ENCODE measurements at regions not wholly inside any gene's neighbourhood (a gene's known extent, or its start where the extent isn't known, plus 50 kb on each side); places are given as distances from the start of the nearest gene placed in this dataset.

DNA sequence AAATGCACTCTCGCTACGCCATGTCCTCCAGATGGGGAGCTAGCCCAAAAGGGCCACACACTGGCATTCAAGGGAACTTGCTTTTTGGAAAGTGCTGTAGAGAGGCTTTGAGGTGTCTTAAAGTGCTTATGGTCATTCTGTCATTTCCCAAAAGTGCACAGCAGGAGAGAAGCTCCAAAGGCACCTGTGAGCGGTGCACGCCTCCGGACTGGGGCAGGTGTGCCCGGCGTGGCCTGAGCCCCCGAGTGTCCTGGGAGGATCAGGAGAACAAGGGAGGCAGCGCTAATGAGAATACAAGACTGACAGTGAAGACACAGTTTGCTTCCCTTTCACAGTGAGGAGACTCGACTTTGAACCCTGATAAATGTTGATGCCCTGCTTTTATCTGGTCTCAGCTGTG is 419.0 kb upstream of the MKI67 start:
- 88 to 95% methylated on average over 10 of the region's 10 CpGs for WGBS, 2 donors
- no peak overlapping the region for H3K4me3 ChIP-seq
- H3K36me3 ChIP-seq = no peaks in the 10 kb centered on the region
- H3K27ac ChIP-seq = no peak overlapping the region
- H3K9me3 ChIP-seq = no peaks in the 10 kb centered on the region
- H3K27me3 ChIP-seq = peaks cover 0 to 13% (median 13%) of the 10 kb centered on the region in 3 donors
- intact Hi-C loops (cut with DNase I) = no loop called here
- TF ChIP-seq POLR2AphosphoS5 (IDR thresholded peaks at IDR 0.05) (no peak), EP300 (IDR thresholded peaks at IDR 0.05) (no peak), POLR2A (IDR thresholded peaks at IDR 0.05) (no peak)
- TF ChIP-seq, protein P1, sequence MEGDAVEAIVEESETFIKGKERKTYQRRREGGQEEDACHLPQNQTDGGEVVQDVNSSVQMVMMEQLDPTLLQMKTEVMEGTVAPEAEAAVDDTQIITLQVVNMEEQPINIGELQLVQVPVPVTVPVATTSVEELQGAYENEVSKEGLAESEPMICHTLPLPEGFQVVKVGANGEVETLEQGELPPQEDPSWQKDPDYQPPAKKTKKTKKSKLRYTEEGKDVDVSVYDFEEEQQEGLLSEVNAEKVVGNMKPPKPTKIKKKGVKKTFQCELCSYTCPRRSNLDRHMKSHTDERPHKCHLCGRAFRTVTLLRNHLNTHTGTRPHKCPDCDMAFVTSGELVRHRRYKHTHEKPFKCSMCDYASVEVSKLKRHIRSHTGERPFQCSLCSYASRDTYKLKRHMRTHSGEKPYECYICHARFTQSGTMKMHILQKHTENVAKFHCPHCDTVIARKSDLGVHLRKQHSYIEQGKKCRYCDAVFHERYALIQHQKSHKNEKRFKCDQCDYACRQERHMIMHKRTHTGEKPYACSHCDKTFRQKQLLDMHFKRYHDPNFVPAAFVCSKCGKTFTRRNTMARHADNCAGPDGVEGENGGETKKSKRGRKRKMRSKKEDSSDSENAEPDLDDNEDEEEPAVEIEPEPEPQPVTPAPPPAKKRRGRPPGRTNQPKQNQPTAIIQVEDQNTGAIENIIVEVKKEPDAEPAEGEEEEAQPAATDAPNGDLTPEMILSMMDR (IDR thresholded peaks at IDR 0.05) = no peak
- H3K4me1 ChIP-seq = peaks cover 0 to 22% (median 15%) of the 10 kb centered on the region in 4 donors
- no peak for DNase-seq

DNA sequence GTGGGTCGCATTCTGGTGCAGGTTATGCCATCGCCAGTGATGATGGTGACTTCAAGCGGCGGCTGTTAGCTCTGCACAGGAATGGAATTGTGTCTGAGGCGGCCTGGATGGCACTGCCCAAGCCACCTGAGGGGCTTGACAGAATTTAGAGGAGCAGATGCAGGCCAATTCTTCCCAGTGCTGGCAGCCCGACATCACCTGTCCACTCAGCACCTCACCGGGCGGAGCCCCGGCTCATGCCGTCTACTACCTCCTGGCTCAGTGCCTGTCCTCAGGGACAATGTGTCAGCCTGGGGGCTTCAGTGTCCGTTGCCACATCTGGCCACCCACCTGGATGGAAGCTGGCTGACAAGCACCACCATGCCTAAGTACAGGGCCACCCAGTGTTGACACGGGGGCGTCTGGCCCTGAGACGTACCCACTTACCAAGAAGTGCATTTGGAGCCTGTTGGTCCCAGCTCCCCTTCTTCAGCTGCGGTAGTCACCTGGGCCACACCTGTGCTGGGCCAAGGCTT is 420.5 kb upstream of the MKI67 start:
- no peak overlapping the region for H3K27ac ChIP-seq
- no peak overlapping the region for H3K4me3 ChIP-seq
- TF ChIP-seq POLR2A (IDR thresholded peaks at IDR 0.05) (no peak), EP300 (IDR thresholded peaks at IDR 0.05) (no peak), POLR2AphosphoS5 (IDR thresholded peaks at IDR 0.05) (no peak)
- TF ChIP-seq, protein P1 (IDR thresholded peaks at IDR 0.05) = no peak
- no peaks in the 10 kb centered on the region for H3K27me3 ChIP-seq
- no peak for DNase-seq
- H3K9me3 ChIP-seq = no peaks in the 10 kb centered on the region
- 88% methylated on average over 15 of the region's 15 CpGs for WGBS, 2 donors
- H3K4me1 ChIP-seq = peaks cover 0 to 7% (median 2%) of the 10 kb centered on the region in 4 donors
- intact Hi-C loops (cut with DNase I) = no loop called here
- H3K36me3 ChIP-seq = no peaks in the 10 kb centered on the region

DNA sequence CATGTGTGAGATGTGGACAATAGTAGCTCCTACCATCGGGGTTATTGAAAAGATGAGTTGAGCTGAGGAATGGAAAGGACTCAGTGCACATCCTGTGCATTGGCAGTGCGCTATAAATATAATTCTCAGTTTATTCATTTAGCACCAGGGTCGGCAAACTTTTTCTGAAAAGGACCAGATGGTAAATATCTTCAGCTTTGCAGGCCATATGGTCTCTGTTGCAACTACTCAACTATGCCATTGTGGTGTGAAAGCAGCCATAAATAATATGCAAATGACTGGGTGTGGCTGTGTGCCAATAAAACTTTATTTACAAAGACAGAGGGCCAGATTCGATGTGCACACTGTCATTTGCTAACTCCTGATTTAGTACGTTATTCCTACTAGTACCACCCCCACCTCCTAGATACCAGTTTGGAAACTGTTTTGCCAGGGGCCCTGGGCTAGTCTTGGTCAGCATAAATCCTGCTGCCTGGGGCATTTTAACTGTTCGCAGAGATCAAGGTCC is 422.9 kb upstream of the MKI67 start:
- intact Hi-C loops (cut with DNase I) = no loop called here
- Histone ChIP-seq H3K27me3 (no peaks in the 10 kb centered on the region), H3K4me1 (no peaks in the 10 kb centered on the region), H3K36me3 (no peaks in the 10 kb centered on the region), H3K27ac (no peak overlapping the region), H3K4me3 (no peak overlapping the region), H3K9me3 (no peaks in the 10 kb centered on the region)
- TF ChIP-seq, protein P1 (IDR thresholded peaks at IDR 0.05) = no peak
- TF ChIP-seq EP300 (IDR thresholded peaks at IDR 0.05) (no peak), POLR2AphosphoS5 (IDR thresholded peaks at IDR 0.05) (no peak), POLR2A (IDR thresholded peaks at IDR 0.05) (no peak)
- WGBS, 2 donors = 71 to 82% methylated on average over 6 of the region's 6 CpGs
- no peak for DNase-seq

DNA sequence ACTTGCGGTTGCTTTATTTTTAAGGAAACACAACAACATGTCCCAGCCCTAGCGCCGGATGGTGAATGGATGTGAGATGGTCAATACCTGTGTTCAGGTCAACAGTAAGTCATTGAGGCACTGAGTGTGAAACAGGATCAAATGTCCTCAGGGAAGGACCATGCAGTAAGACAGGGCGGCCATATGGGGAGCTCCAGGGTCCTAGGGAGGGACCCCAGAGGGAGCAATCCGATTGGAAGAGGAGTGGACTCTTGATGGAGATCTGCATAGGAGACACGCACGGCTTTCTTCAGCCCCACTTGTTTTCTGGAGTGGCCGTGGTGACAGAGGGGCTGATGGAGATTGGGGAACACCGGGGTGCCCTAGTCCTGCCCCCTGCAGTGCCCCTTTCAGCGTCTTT is 423.8 kb upstream of the MKI67 start:
- no peaks in the 10 kb centered on the region for H3K27me3 ChIP-seq
- intact Hi-C loops (cut with DNase I) = no loop called here
- WGBS, 2 donors = 86 to 93% methylated on average over 10 of the region's 10 CpGs
- no peaks in the 10 kb centered on the region for H3K9me3 ChIP-seq
- DNase-seq = no peak
- H3K27ac ChIP-seq = no peak overlapping the region
- H3K4me3 ChIP-seq = no peak overlapping the region
- H3K4me1 ChIP-seq = no peaks in the 10 kb centered on the region
- H3K36me3 ChIP-seq = no peaks in the 10 kb centered on the region
- TF ChIP-seq, protein P1 (IDR thresholded peaks at IDR 0.05) = no peak
- no peak for TF ChIP-seq POLR2AphosphoS5 (IDR thresholded peaks at IDR 0.05)
- TF ChIP-seq EP300 (IDR thresholded peaks at IDR 0.05) = no peak
- no peak for TF ChIP-seq POLR2A (IDR thresholded peaks at IDR 0.05)

DNA sequence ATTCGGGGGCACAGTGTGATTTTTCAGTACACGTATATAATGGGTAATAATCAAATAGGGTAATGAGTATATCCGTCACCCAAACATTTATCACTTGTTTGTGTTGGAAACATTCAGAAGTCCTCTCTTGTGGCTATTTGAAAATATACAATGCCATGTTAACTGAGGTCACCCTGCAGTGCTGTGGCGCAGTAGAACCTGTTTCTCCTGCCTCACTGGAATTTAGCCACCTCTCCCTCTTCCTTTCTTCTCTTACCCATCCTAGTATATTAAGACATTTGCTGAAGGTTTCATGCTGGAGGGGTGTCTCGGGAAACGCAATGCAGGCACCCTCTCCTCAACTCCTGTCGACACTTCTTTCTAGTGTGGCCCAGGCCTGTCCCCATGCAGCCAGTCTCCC is 425.3 kb upstream of the MKI67 start:
- no peak for DNase-seq
- H3K27me3 ChIP-seq = no peaks in the 10 kb centered on the region
- no peaks in the 10 kb centered on the region for H3K36me3 ChIP-seq
- no peaks in the 10 kb centered on the region for H3K9me3 ChIP-seq
- H3K27ac ChIP-seq = no peak overlapping the region
- no peak overlapping the region for H3K4me3 ChIP-seq
- WGBS, 2 donors = 87 to 94% methylated on average over 7 of the region's 7 CpGs
- intact Hi-C loops (cut with DNase I) = no loop called here
- H3K4me1 ChIP-seq = no peaks in the 10 kb centered on the region
- TF ChIP-seq EP300 (IDR thresholded peaks at IDR 0.05) = no peak
- TF ChIP-seq, protein P1 (IDR thresholded peaks at IDR 0.05) = no peak
- TF ChIP-seq POLR2AphosphoS5 (IDR thresholded peaks at IDR 0.05) = no peak
- no peak for TF ChIP-seq POLR2A (IDR thresholded peaks at IDR 0.05)

Data from sigmoid colon (tissue), 6 donors.